Loucy (cell line): ENCODE measurements at regions not wholly inside any gene's neighbourhood (a gene's known extent, or its start where the extent isn't known, plus 50 kb on each side); places are given as distances from the start of the nearest gene placed in this dataset.

Experiments
- H2AFZ ChIP-seq: fragments of 200-600 bp; sonication (generic); 2 replicates; pipeline ENCODE4 v1.6.0; 2016; ENCODE audit warnings: antibody characterized with exemption, mild to moderate bottlenecking, low read length, moderate library complexity
- H3F3A ChIP-seq: fragments of 200-600 bp; 2 replicates; pipeline ENCODE4 v1.6.0; 2016; ENCODE audit warnings: antibody characterized with exemption, low read depth, mild to moderate bottlenecking
- H3K27me3 ChIP-seq: fragments of 200-600 bp; sonication (generic); 2 replicates; pipeline ENCODE4 v1.6.1; 2014; ENCODE audit warnings: low read length, mild to moderate bottlenecking; ENCODE audit not compliant: insufficient read depth, poor library complexity, severe bottlenecking
- H3K36me3 ChIP-seq: fragments of 200-600 bp; sonication (generic); 2 replicates; pipeline ENCODE4 v1.6.1; 2016; ENCODE audit warnings: low read length; ENCODE audit not compliant: insufficient read depth
- H3K4me1 ChIP-seq: fragments of 200-600 bp; sonication (generic); 2 replicates; pipeline ENCODE4 v1.5.1; 2014; ENCODE audit warnings: low read length, mild to moderate bottlenecking; ENCODE audit not compliant: insufficient read depth, poor library complexity, severe bottlenecking
- H3K4me2 ChIP-seq: fragments of 200-600 bp; sonication (generic); 2 replicates; pipeline ENCODE4 v1.6.0; 2014; ENCODE audit warnings: antibody characterized with exemption, low read length, low read depth, mild to moderate bottlenecking; ENCODE audit not compliant: poor library complexity, severe bottlenecking
- H3K4me3 ChIP-seq: fragments of 200-600 bp; sonication (generic); 2 replicates; pipeline ENCODE4 v1.5.1; 2014; ENCODE audit warnings: low read length, mild to moderate bottlenecking, mixed read lengths; ENCODE audit not compliant: poor library complexity, severe bottlenecking
- H3K79me2 ChIP-seq: fragments of 200-600 bp; sonication (generic); 2 replicates; pipeline ENCODE4 v1.6.1; 2014; ENCODE audit warnings: low read length; ENCODE audit not compliant: insufficient read depth
- H3K9ac ChIP-seq: fragments of 200-600 bp; sonication (generic); 2 replicates; pipeline ENCODE4 v1.6.0; 2014; ENCODE audit warnings: mild to moderate bottlenecking, low read depth, low read length, moderate library complexity; ENCODE audit not compliant: poor library complexity, severe bottlenecking
- H3K9me2 ChIP-seq: fragments of 200-600 bp; sonication (generic); replicated peaks from 2 replicates; pipeline ENCODE4 v1.6.1; 2016; ENCODE audit warnings: low read depth, low read length, mixed read lengths
- H3K9me3 ChIP-seq: fragments of 200-600 bp; sonication (generic); 2 replicates; pipeline ENCODE4 v1.6.1; 2014; ENCODE audit warnings: mild to moderate bottlenecking, antibody characterized with exemption, low read length, low read depth; ENCODE audit not compliant: insufficient read depth
- H4K20me1 ChIP-seq: fragments of 200-600 bp; sonication (generic); 2 replicates; pipeline ENCODE4 v1.6.0; 2014; ENCODE audit warnings: antibody characterized with exemption, low read length, mild to moderate bottlenecking; ENCODE audit not compliant: insufficient read depth, poor library complexity, severe bottlenecking
- CTCF ChIP-seq: fragments of 200-600 bp; sonication (generic); conservative IDR thresholded peaks from 2 replicates; pipeline ENCODE4 v1.5.1; 2014; ENCODE audit warnings: mild to moderate bottlenecking, antibody characterized with exemption, low read length
- EZH2phosphoT487 ChIP-seq: fragments of 200-600 bp; IDR thresholded peaks from 2 replicates; pipeline ENCODE4 v1.6.1; 2018; ENCODE audit warnings: antibody characterized with exemption, mild to moderate bottlenecking, moderate library complexity, borderline replicate concordance

GRCh38 chr3:105118905-105119304 is 247.8 kb upstream of the ALCAM start:
- H3K36me3 ChIP-seq, result no peaks in the 10 kb centered on the region
- no peak overlapping the region for H3K4me3 ChIP-seq
- no peak overlapping the region for H2AFZ ChIP-seq
- H4K20me1 ChIP-seq, result no peaks in the 10 kb centered on the region
- no peaks in the 10 kb centered on the region for H3K9me2 ChIP-seq
- H3K27me3 ChIP-seq, result no peaks in the 10 kb centered on the region
- TF ChIP-seq CTCF (no peak), EZH2phosphoT487 (no peak)
- no peaks in the 10 kb centered on the region for H3K4me1 ChIP-seq
- no peak overlapping the region for H3K9ac ChIP-seq
- H3K9me3 ChIP-seq, result no peaks in the 10 kb centered on the region; the same call in 1 of the 2 replicates
- no peak overlapping the region for H3K4me2 ChIP-seq
- no peaks in the 10 kb centered on the region for H3K79me2 ChIP-seq
- H3F3A ChIP-seq, result no peaks in the 10 kb centered on the region

DNA sequence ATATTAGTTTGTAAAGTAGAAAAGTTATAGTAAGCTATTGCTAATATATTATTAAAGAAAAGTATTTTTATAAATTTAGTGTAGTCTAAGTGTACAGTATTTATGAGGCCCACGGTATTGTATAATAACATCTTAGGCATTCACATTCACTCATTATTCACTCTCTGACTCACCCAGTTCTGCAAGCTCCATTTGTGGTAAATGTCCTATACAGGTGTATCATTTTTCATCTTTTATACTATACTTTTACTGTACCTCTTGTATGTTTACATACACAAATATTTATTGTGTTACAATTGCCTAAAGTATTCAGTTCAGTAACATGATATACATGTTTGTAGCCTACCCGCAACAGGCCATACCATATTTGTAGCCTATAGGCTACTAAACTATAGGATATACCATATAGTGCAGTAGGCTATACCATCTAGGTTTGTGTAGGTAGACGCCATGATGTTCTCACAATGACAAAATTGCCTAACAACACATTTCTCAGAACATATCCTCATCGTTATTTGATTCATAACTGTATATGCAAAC is 246.8 kb upstream of the ALCAM start:
- Histone ChIP-seq H4K20me1 (no peaks in the 10 kb centered on the region), H3F3A (no peaks in the 10 kb centered on the region), H3K4me2 (no peak overlapping the region), H3K9me3 (no peaks in the 10 kb centered on the region; the same call in 1 of the 2 replicates), H3K9me2 (no peaks in the 10 kb centered on the region), H3K4me3 (no peak overlapping the region), H3K79me2 (no peaks in the 10 kb centered on the region), H3K4me1 (no peaks in the 10 kb centered on the region), H3K9ac (no peak overlapping the region), H2AFZ (no peak overlapping the region), H3K36me3 (no peaks in the 10 kb centered on the region), H3K27me3 (no peaks in the 10 kb centered on the region)
- TF ChIP-seq CTCF (no peak), EZH2phosphoT487 (no peak)

GRCh38 chr3:105130911-105131310 is 235.8 kb upstream of the ALCAM start:
- Histone ChIP-seq H3K9me3 (peaks cover 7% of the 10 kb centered on the region), H3K36me3 (no peaks in the 10 kb centered on the region), H3K9ac (no peak overlapping the region), H3K4me1 (no peaks in the 10 kb centered on the region), H3K9me2 (no peaks in the 10 kb centered on the region), H2AFZ (no peak overlapping the region), H3K4me2 (no peak overlapping the region), H3K79me2 (no peaks in the 10 kb centered on the region), H3K27me3 (no peaks in the 10 kb centered on the region), H4K20me1 (no peaks in the 10 kb centered on the region), H3F3A (no peaks in the 10 kb centered on the region), H3K4me3 (no peak overlapping the region)
- no peak for TF ChIP-seq CTCF
- no peak for TF ChIP-seq EZH2phosphoT487
